Cardiac fibroblast (primary cell): ENCODE measurements at regions not wholly inside any gene's neighbourhood (a gene's known extent, or its start where the extent isn't known, plus 50 kb on each side); places are given as distances from the start of the nearest gene placed in this dataset.

Experiments
- DNase-seq, 2 donors: peaks; one replicate each; pipeline versions ENCODE4 v3.0.0 to v3.0.0-alpha.2; 2010; ENCODE audit warnings: low read depth in 2 of 2
- H3K4me3 ChIP-seq, 2 donors: replicated peaks in 1 of 2; 1 replicate in 1 of 2; 2 replicates in 1 of 2; pipeline ENCODE4 v1.5.1; 2011; ENCODE audit warnings: low read depth in 2 of 2, low read length in 2 of 2, mild to moderate bottlenecking in 2 of 2, moderate library complexity in 1 of 2
- TF ChIP-seq, protein P1 (sequence below): IDR thresholded peaks from one replicate; pipeline ENCODE4 v1.5.1; 2011; ENCODE audit warnings: low read depth, mild to moderate bottlenecking, low read length, inconsistent platforms

DNA sequence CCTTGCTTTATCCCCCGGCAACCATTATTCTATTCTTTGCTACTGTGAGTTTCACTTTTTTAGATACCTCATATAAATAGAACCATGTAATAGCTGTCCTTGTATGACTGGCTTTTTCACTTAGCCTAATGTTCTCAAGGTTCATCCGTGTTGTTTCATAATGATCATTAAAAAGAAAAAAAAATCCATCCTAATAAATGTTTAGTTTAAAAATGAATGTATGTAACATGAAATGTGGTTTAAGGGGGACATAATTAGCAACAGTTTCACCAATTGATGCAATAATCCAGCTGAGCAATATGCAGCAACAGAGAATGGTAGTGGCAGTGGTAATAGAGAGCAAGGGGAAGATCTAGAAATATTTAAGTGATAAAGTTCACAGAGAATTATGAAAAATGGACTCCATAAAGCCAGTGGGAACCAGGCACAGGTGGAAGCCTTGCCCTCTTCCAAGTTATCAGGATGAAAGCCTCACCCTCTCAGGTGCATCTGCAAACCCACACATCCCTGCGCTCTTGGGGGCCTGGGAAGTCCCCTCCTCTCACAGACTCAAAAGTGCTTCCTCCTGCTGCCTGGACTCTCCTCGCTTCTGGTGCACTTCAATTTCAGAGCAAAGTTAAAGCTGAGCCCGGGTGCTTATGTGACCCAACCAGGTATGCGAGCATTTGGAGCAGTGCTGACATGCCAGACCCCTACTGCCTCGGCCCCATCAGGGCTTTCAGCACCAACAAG is 1403.3 kb upstream of the SLC39A10 start:
- DNase-seq: no peak
- TF ChIP-seq, protein P1, sequence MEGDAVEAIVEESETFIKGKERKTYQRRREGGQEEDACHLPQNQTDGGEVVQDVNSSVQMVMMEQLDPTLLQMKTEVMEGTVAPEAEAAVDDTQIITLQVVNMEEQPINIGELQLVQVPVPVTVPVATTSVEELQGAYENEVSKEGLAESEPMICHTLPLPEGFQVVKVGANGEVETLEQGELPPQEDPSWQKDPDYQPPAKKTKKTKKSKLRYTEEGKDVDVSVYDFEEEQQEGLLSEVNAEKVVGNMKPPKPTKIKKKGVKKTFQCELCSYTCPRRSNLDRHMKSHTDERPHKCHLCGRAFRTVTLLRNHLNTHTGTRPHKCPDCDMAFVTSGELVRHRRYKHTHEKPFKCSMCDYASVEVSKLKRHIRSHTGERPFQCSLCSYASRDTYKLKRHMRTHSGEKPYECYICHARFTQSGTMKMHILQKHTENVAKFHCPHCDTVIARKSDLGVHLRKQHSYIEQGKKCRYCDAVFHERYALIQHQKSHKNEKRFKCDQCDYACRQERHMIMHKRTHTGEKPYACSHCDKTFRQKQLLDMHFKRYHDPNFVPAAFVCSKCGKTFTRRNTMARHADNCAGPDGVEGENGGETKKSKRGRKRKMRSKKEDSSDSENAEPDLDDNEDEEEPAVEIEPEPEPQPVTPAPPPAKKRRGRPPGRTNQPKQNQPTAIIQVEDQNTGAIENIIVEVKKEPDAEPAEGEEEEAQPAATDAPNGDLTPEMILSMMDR: no peak
- H3K4me3 ChIP-seq: no peak overlapping the region

DNA sequence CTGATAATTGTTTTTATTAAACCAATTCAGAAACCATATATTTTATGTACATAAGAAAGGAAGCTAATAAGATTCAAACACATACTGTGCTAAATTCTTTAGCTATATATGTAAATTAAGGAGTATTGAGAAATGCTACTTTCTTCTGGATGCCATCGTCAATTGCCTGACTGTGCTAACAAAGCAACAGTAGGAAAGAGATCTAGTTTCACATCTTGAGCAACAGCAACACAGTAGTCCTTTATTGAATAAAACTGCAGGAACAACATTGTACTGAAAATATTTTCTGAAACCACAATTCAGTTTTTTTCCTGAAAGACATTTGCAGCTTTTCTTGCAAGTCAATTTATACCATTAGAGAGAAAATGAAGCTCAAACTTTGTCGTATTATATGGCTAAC is 1404.9 kb upstream of the SLC39A10 start:
- TF ChIP-seq, protein P1: no peak
- DNase-seq: no peak
- no peak overlapping the region for H3K4me3 ChIP-seq

DNA sequence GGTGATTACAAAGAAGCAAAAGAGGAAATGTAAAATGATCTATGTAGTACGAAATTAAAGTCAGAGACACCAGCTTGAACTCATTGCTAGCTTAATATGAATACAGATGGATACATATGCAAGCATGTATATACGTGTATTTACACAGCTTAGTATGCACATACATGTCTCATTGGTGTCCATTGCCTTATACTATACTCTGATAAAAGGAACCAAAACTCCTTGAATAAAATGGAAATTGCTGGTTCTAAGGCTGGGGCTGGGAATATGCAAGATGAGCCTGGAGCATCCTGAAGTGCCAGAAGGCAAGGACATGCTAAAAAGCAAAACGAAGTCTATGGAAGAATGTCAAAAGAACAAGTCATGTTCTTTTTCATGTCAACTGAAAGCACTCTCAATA is 1424.4 kb upstream of the SLC39A10 start:
- TF ChIP-seq, protein P1: no peak
- no peak for DNase-seq
- no peak overlapping the region for H3K4me3 ChIP-seq

DNA sequence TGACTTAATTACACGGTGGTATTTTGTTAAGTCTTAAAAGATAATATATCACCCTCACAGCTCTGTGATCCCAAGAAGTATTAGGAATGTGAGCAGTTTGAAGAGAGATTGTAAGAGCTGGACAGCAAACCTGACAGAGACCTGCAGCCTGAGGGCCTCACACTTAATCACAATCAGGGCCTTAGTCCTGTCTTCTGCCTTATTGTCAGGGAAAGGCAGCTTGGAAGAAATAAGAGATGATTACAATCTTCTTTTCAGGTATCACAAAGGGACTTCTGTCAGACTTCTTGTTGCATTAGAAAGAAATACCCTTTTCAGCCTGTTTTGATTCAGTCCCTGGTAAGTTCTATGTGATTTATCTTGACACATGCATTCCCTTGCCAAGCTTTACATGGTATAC is 1433.8 kb upstream of the SLC39A10 start:
- TF ChIP-seq, protein P1: no peak
- DNase-seq: no peak
- H3K4me3 ChIP-seq: no peak overlapping the region

DNA sequence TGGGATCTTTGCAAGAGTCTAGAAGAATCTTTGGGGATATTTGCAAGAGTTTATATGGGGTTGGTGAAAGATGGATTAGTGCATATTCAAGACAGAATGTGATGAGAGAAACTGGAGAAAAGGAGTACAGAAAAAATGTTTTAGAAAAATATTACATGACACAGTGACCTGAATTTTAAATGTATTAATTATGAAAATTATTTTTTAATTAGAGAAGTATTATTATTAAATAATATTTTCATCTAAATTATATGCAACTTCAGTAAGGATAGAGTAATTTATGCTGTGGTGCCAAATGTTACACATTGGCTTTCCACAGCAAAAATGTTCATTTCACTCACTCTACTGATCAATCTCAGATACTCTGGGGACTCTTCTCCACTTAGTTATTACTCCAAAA is 1442.8 kb upstream of the SLC39A10 start:
- TF ChIP-seq, protein P1: no peak
- H3K4me3 ChIP-seq: no peak overlapping the region
- no peak for DNase-seq

DNA sequence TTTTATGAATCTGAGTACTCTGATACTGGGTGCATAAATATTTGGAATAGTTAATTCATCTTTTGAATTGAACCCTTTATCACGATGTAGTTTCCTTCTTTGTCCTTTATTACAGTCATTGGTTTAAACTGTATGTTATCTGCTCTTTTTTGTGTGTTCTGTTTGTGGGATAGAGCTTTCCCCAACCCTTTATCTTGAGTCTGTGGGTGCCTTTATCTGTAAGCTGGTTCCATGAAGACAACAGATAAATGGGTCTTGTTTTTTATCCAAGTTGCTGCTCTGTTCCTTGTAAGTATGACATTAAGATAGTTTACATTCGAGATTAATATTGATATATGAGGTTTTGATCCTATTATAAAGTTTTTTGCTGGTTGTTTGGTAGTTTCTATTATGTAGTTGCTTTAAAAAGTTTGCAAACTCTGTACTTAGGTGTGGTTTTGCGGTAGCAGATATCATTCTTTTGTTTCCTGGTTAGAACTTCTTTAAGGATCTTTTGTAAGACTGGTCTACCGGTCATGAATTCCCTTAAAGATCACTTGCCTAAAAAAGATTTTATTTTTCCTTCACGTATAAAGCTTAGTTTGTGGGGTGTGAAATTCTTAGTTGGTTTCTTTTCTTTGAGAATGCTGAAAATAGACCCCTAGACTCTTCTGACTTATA is 1451.3 kb upstream of the SLC39A10 start:
- DNase-seq: no peak
- TF ChIP-seq, protein P1: no peak
- H3K4me3 ChIP-seq: no peak overlapping the region
